Effector CD8-positive, alpha-beta T cell (primary cell): ENCODE measurements at regions not wholly inside any gene's neighbourhood (a gene's known extent, or its start where the extent isn't known, plus 50 kb on each side); places are given as distances from the start of the nearest gene placed in this dataset.

Experiments used
- DNase-seq: peaks from one replicate; lab custom pipeline; 2025; lab: John Stamatoyannopoulos, UW

- DNase-seq: no peak
These were observed 58.8 kb upstream of the RPS23 start for GRCh38 chr5:82336959-82337351.

- no peak for DNase-seq
These were observed 58.2 kb upstream of the RPS23 start for GRCh38 chr5:82336226-82336958.

GRCh38 chr5:82335806-82336205, 57.7 kb upstream of the RPS23 start:
- DNase-seq: no peak

GRCh38 chr5:82334856-82335255, 56.7 kb upstream of the RPS23 start:
- no peak for DNase-seq

- no peak for DNase-seq
These were observed 56.0 kb upstream of the RPS23 start for GRCh38 chr5:82334085-82334692.

GRCh38 chr5:82332886-82333615, 54.9 kb upstream of the RPS23 start:
- no peak for DNase-seq

- DNase-seq: no peak
These were observed 54.1 kb upstream of the RPS23 start for GRCh38 chr5:82332064-82332855.

GRCh38 chr5:82331557-82331956, 53.4 kb upstream of the RPS23 start:
- no peak for DNase-seq

- no peak for DNase-seq
These were observed 52.5 kb upstream of the RPS23 start for GRCh38 chr5:82330530-82331270.

- DNase-seq: no peak
These were observed 51.2 kb upstream of the RPS23 start for GRCh38 chr5:82329393-82329792.
